ENCODE measurements at regions not wholly inside any gene's neighbourhood (a gene's known extent, or its start where the extent isn't known, plus 50 kb on each side); places are given as distances from the start of the nearest gene placed in this dataset.

DNA sequence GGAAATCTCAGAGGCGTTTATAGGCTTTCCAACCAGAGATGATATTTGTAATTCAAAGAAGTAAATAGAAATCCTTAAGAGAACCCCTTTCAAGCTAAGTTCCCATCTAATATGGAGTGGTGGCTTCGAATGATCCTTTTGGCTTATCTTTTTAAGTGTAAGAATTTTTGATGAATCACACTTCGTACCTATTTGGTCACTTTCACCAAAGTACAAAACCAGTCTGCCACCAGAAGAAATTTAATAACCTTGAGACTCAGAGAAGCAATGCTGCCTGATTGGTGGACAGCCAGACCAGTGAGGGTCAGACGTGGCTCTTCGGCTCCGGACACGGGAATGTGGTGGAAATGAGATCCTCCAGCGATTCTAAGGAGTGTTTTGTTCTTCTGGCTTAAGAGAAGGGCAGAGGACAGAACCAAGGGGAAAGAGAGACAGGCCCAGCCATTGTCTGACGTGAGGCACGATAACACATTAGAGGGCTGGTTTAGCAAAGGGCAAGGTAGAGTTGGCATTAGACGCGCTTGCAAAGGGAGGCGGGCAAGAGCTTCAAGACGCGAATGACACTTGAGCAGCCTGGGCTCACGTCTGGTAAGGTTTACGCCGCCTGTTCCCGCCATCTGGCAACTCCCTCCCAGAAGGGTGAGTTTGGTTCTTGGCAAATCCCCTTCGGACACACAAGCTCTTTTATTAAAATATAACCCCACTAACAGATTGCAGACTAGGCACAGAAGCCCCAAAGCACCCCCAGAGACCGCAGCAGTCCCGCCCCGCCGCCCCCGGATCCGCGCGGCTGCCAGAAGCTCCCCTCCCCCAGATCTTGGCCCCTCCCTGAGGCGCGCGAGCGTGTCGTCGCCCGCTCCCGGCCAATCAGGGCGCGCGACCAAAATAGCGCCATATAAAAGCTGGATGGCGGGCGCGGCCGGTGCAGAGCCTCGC is 50.0 kb upstream of the EZR start:
- Histone ChIP-seq H3K36me3 (ENCODE audit: insufficient read depth, low read length) (no peaks in the 10 kb centered on the region), H3K4me1 (ENCODE audit: insufficient read depth, low read length) (peaks cover 20% of the 10 kb centered on the region), H3K9ac (ENCODE audit: low read depth, low read length) (peak overlapping the region; percentile 71), H3K9me3 (ENCODE audit: control insufficient read depth, insufficient read depth, low read length) (no peaks in the 10 kb centered on the region)

Measured in ES-I3 (cell line).